HCT116 (cell line): ENCODE measurements at regions not wholly inside any gene's neighbourhood (a gene's known extent, or its start where the extent isn't known, plus 50 kb on each side); places are given as distances from the start of the nearest gene placed in this dataset.
"Not testable (repeated sequence)": the region's sequence is repeated elsewhere in the genome, so short reads cannot be mapped to it uniquely, and the experiment has no call there.

ENCODE experiments used
- ATF3 ChIP-seq: IDR thresholded peaks from 2 replicates; pipeline ENCODE4 v1.6.1; 2012
- POLR2A ChIP-seq: IDR thresholded peaks from 2 replicates; pipeline ENCODE4 v1.7.0; 2011; ENCODE audit warnings: borderline replicate concordance; ENCODE audit not compliant: insufficient read depth, insufficient read length; ENCODE audit errors: extremely low read depth
- ZBTB33 ChIP-seq: IDR thresholded peaks from 2 replicates; pipeline ENCODE4 v1.6.1; 2011; ENCODE audit warnings: mild to moderate bottlenecking, low read length, moderate library complexity; ENCODE audit not compliant: insufficient replicate concordance; ENCODE audit errors: extremely low read depth

GRCh38 chr16:15206439-15206838, 112.4 kb upstream of the RRN3 start:
- TF ChIP-seq ZBTB33, ATF3, POLR2A: not testable (repeated sequence)
